ENCODE measurements at regions not wholly inside any gene's neighbourhood (a gene's known extent, or its start where the extent isn't known, plus 50 kb on each side); places are given as distances from the start of the nearest gene placed in this dataset.

GRCh38 chr13:76826527-76826926 is 59.7 kb downstream of the KCTD12 start:
- Histone ChIP-seq H3K9ac (ENCODE audit: control insufficient read depth, extremely low read depth, insufficient read depth, low read length) (no peak overlapping the region), H4K20me1 (ENCODE audit: control insufficient read depth, extremely low read depth, insufficient read depth, low read length) (no peaks in the 10 kb centered on the region), H3K79me2 (ENCODE audit: control insufficient read depth, insufficient read depth, low read length) (no peaks in the 10 kb centered on the region), H3K9me3 (ENCODE audit: control insufficient read depth, low read depth, low read length) (no peaks in the 10 kb centered on the region), H2AFZ (ENCODE audit: control insufficient read depth, low read length) (no peak overlapping the region), H3K4me3 (ENCODE audit: control insufficient read depth in 2 of 3, extremely low read depth in 1 of 3, insufficient read depth in 2 of 3, low read depth in 1 of 3, low read length in 3 of 3) (no peak overlapping the region), H3K27ac (ENCODE audit: control insufficient read depth, insufficient read depth, low read length) (no peak overlapping the region), H3K4me2 (ENCODE audit: control insufficient read depth, extremely low read depth, insufficient read depth, low read depth, low read length) (no peak overlapping the region), H3K27me3 (ENCODE audit: control insufficient read depth, extremely low read depth, insufficient read depth, low read length) (no peaks in the 10 kb centered on the region), H3K36me3 (ENCODE audit: control insufficient read depth in 2 of 2, extremely low read depth in 1 of 2, insufficient read depth in 2 of 2, low read length in 2 of 2) (no peaks in the 10 kb centered on the region), H3K4me1 (ENCODE audit: control insufficient read depth, extremely low read depth, insufficient read depth, low read length) (peaks cover 8% of the 10 kb centered on the region), H3K9me1 (ENCODE audit: control insufficient read depth, extremely low read depth, insufficient read depth, low read length) (no peaks in the 10 kb centered on the region)
- DNase-seq (ENCODE audit: low read depth, low spot score) (no peak), FAIRE-seq (no peak)
- TF ChIP-seq CTCF (optimal IDR thresholded peaks at IDR 0.05 in 1 of 3, IDR thresholded peaks at IDR 0.05 in 1 of 3, conservative IDR thresholded peaks at IDR 0.05 in 1 of 3; ENCODE audit: extremely low read depth in 1 of 3, insufficient read depth in 2 of 3, low read length in 3 of 3), result no peak
- no peak for TF ChIP-seq EZH2 (IDR thresholded peaks at IDR 0.05; ENCODE audit: low read length)
- dilution Hi-C loops (cut with MboI; ENCODE audit: extremely low pct_ligation_motif_present, low sequenced_read_pairs), result loop anchor here (10.0 kb wide), 1 partner anchor 78 kb away; no protein-coding TSS in a partner anchor

GRCh38 chr13:76825430-76825829 is 60.8 kb downstream of the KCTD12 start:
- H3K9me3 ChIP-seq (ENCODE audit: control insufficient read depth, low read depth, low read length), result no peaks in the 10 kb centered on the region
- H3K79me2 ChIP-seq (ENCODE audit: control insufficient read depth, insufficient read depth, low read length), result no peaks in the 10 kb centered on the region
- dilution Hi-C loops (cut with MboI; ENCODE audit: extremely low pct_ligation_motif_present, low sequenced_read_pairs), result loop anchor here (10.0 kb wide), 1 partner anchor 79 kb away; no protein-coding TSS in a partner anchor
- no peaks in the 10 kb centered on the region for H3K9me1 ChIP-seq (ENCODE audit: control insufficient read depth, extremely low read depth, insufficient read depth, low read length)
- H3K4me3 ChIP-seq (ENCODE audit: control insufficient read depth in 2 of 3, extremely low read depth in 1 of 3, insufficient read depth in 2 of 3, low read depth in 1 of 3, low read length in 3 of 3), result no peak overlapping the region
- TF ChIP-seq CTCF (optimal IDR thresholded peaks at IDR 0.05 in 1 of 3, IDR thresholded peaks at IDR 0.05 in 1 of 3, conservative IDR thresholded peaks at IDR 0.05 in 1 of 3; ENCODE audit: extremely low read depth in 1 of 3, insufficient read depth in 2 of 3, low read length in 3 of 3) (no peak), EZH2 (IDR thresholded peaks at IDR 0.05; ENCODE audit: low read length) (no peak)
- H3K4me2 ChIP-seq (ENCODE audit: control insufficient read depth, extremely low read depth, insufficient read depth, low read depth, low read length), result no peak overlapping the region
- H4K20me1 ChIP-seq (ENCODE audit: control insufficient read depth, extremely low read depth, insufficient read depth, low read length), result no peaks in the 10 kb centered on the region
- no peaks in the 10 kb centered on the region for H3K27me3 ChIP-seq (ENCODE audit: control insufficient read depth, extremely low read depth, insufficient read depth, low read length)
- H2AFZ ChIP-seq (ENCODE audit: control insufficient read depth, low read length), result no peak overlapping the region
- peaks cover 8% of the 10 kb centered on the region for H3K4me1 ChIP-seq (ENCODE audit: control insufficient read depth, extremely low read depth, insufficient read depth, low read length)
- H3K9ac ChIP-seq (ENCODE audit: control insufficient read depth, extremely low read depth, insufficient read depth, low read length), result no peak overlapping the region
- FAIRE-seq (no peak), DNase-seq (ENCODE audit: low read depth, low spot score) (no peak)
- H3K36me3 ChIP-seq (ENCODE audit: control insufficient read depth in 2 of 2, extremely low read depth in 1 of 2, insufficient read depth in 2 of 2, low read length in 2 of 2), result no peaks in the 10 kb centered on the region
- no peak overlapping the region for H3K27ac ChIP-seq (ENCODE audit: control insufficient read depth, insufficient read depth, low read length)
